Fibroblast of the aortic adventitia (primary cell): ENCODE measurements at regions not wholly inside any gene's neighbourhood (a gene's known extent, or its start where the extent isn't known, plus 50 kb on each side); places are given as distances from the start of the nearest gene placed in this dataset.

Experiments
- DNase-seq: peaks from one replicate; pipeline ENCODE4 v3.0.0-alpha.2; 2010; ENCODE audit warnings: low read depth
- H3K4me3 ChIP-seq: 2 replicates; pipeline ENCODE4 v1.5.1; 2011; ENCODE audit warnings: low read depth, mild to moderate bottlenecking, control low read depth, low read length, moderate library complexity
- CTCF ChIP-seq: IDR thresholded peaks from 2 replicates; pipeline ENCODE4 v1.5.1; 2011; ENCODE audit warnings: mild to moderate bottlenecking, low read length, control low read depth, inconsistent platforms; ENCODE audit not compliant: insufficient read depth

- DNase-seq = no peak
- no peak overlapping the region for H3K4me3 ChIP-seq
- TF ChIP-seq CTCF = no peak
Observed at GRCh38 chr11:92396133-92396532, 171.5 kb downstream of the FAT3 start.

GRCh38 chr11:92397221-92397755 is 172.7 kb downstream of the FAT3 start:
- H3K4me3 ChIP-seq = no peak overlapping the region
- TF ChIP-seq CTCF = no peak
- DNase-seq = no peak

- H3K4me3 ChIP-seq = no peak overlapping the region
- no peak for TF ChIP-seq CTCF
- no peak for DNase-seq
Observed at GRCh38 chr11:92399705-92400104, 175.1 kb downstream of the FAT3 start.

GRCh38 chr11:92401520-92401919 is 176.9 kb downstream of the FAT3 start:
- H3K4me3 ChIP-seq = no peak overlapping the region
- TF ChIP-seq CTCF = no peak
- DNase-seq = no peak

- no peak for DNase-seq
- H3K4me3 ChIP-seq = no peak overlapping the region
- no peak for TF ChIP-seq CTCF
Observed at GRCh38 chr11:92406472-92406871, 181.9 kb downstream of the FAT3 start.

- DNase-seq = no peak
- TF ChIP-seq CTCF = no peak
Observed at GRCh38 chr11:92409355-92409754, 184.7 kb downstream of the FAT3 start.

GRCh38 chr11:92409956-92410355 is 185.3 kb downstream of the FAT3 start:
- no peak overlapping the region for H3K4me3 ChIP-seq
- TF ChIP-seq CTCF = no peak
- no peak for DNase-seq

More at GRCh38 chr11:92409355-92409754, 184.7 kb downstream of the FAT3 start:
- no peak overlapping the region for H3K4me3 ChIP-seq
